ENCODE measurements at regions not wholly inside any gene's neighbourhood (a gene's known extent, or its start where the extent isn't known, plus 50 kb on each side); places are given as distances from the start of the nearest gene placed in this dataset.
A peak's percentile ranks its signal among the peaks of the same experiment; 100 is the strongest.
"Not testable (repeated sequence)": the region's sequence is repeated elsewhere in the genome, so short reads cannot be mapped to it uniquely, and the experiment has no call there.

- DNase-seq: no peak
Measured at GRCh38 chr18:70553245-70553935, 264.5 kb downstream of the SOCS6 start.

- DNase-seq: no peak
Measured at GRCh38 chr18:70536370-70537062, 247.7 kb downstream of the SOCS6 start.

- no peak for DNase-seq
Measured at GRCh38 chr18:70535041-70535440, 246.2 kb downstream of the SOCS6 start.

GRCh38 chr18:70525322-70525721, 236.5 kb downstream of the SOCS6 start:
- not testable (repeated sequence) for DNase-seq

- DNase-seq: no peak
Measured at GRCh38 chr18:70523792-70524182, 234.9 kb downstream of the SOCS6 start.

- DNase-seq: no peak
Measured at GRCh38 chr18:70523035-70523791, 234.4 kb downstream of the SOCS6 start.

- DNase-seq: no peak
Measured at GRCh38 chr18:70522183-70522680, 233.4 kb downstream of the SOCS6 start.

- DNase-seq: no peak
Measured at GRCh38 chr18:70520867-70521266, 232.0 kb downstream of the SOCS6 start.

- no peak for DNase-seq
Measured at GRCh38 chr18:70513502-70514171, 224.8 kb downstream of the SOCS6 start.

GRCh38 chr18:70507970-70508369, 219.1 kb downstream of the SOCS6 start:
- no peak for DNase-seq

- no peak for DNase-seq
Measured at GRCh38 chr18:70506511-70506910, 217.7 kb downstream of the SOCS6 start.

- no peak for DNase-seq
Measured at GRCh38 chr18:70503060-70503459, 214.2 kb downstream of the SOCS6 start.

GRCh38 chr18:70501358-70501757, 212.5 kb downstream of the SOCS6 start:
- no peak for DNase-seq

- no peak for DNase-seq
Measured at GRCh38 chr18:70500748-70501147, 211.9 kb downstream of the SOCS6 start.

- DNase-seq: no peak
Measured at GRCh38 chr18:70499218-70499691, 210.4 kb downstream of the SOCS6 start.

- no peak for DNase-seq
Measured at GRCh38 chr18:70496353-70497294, 207.8 kb downstream of the SOCS6 start.

GRCh38 chr18:70494524-70494923, 205.7 kb downstream of the SOCS6 start:
- DNase-seq: no peak

GRCh38 chr18:70493461-70493860, 204.6 kb downstream of the SOCS6 start:
- no peak for DNase-seq

- peak in 1 of 2 experiments; percentile 46 for DNase-seq
Measured at GRCh38 chr18:70491734-70492348, 203.0 kb downstream of the SOCS6 start.

GRCh38 chr18:70489986-70490933, 201.4 kb downstream of the SOCS6 start:
- peak in 1 of 2 experiments; percentile 38 for DNase-seq
